ENCODE measurements at regions not wholly inside any gene's neighbourhood (a gene's known extent, or its start where the extent isn't known, plus 50 kb on each side); places are given as distances from the start of the nearest gene placed in this dataset.

- no peak for DNase-seq (ENCODE audit: low spot score)
- Histone ChIP-seq H3K9ac (ENCODE audit: insufficient read depth, low read depth, low read length) (no peak overlapping the region), H3K27me3 (ENCODE audit: control insufficient read depth in 1 of 2, insufficient read depth in 2 of 2, low read length in 2 of 2) (0 out of 5 replicates have a peak, but pooled peaks cover 0 to 7% of the 10 kb centered on the region in 2 experiments), H4K20me1 (ENCODE audit: insufficient read depth, low read length) (no peaks in the 10 kb centered on the region), H3K4me2 (ENCODE audit: low read depth, low read length) (no peak overlapping the region), H3K79me2 (ENCODE audit: insufficient read depth, low read length) (no peaks in the 10 kb centered on the region), H3K27ac (ENCODE audit: extremely low read length, insufficient read depth, low read length) (no peak overlapping the region), H3K9me3 (ENCODE audit: low read length) (no peaks in the 10 kb centered on the region), H3K4me3 (replicated peaks in 1 of 3; ENCODE audit: insufficient read depth in 1 of 3, low read depth in 2 of 3, low read length in 3 of 3) (no peak overlapping the region), H2AFZ (ENCODE audit: low read length) (no peak overlapping the region), H3K36me3 (replicated peaks in 1 of 2; ENCODE audit: control insufficient read depth in 1 of 2, insufficient read depth in 2 of 2, low read length in 2 of 2) (no peaks in the 10 kb centered on the region), H3K4me1 (ENCODE audit: insufficient read depth, low read length) (no peaks in the 10 kb centered on the region)
- ATAC-seq, result no peak
- intact Hi-C loops (cut with micrococcal nuclease; ENCODE audit: unreplicated experiment), result no loop called here
- TF ChIP-seq ZNF792 (CRISPR knock-in tag; IDR thresholded peaks at IDR 0.05), result no peak
- TF ChIP-seq ZBTB39 (CRISPR knock-in tag; IDR thresholded peaks at IDR 0.05), result no peak
- no peak for TF ChIP-seq ZNF557 (CRISPR knock-in tag; IDR thresholded peaks at IDR 0.05)
- no peak for TF ChIP-seq CCDC6 (CRISPR knock-in tag; IDR thresholded peaks at IDR 0.05)
- TF ChIP-seq ZNF75D (CRISPR knock-in tag; IDR thresholded peaks at IDR 0.05; ENCODE audit: borderline replicate concordance), result no peak
- no peak for TF ChIP-seq ELK4 (CRISPR knock-in tag; IDR thresholded peaks at IDR 0.05; ENCODE audit: borderline replicate concordance)
- TF ChIP-seq ZNF260 (CRISPR knock-in tag; IDR thresholded peaks at IDR 0.05; ENCODE audit: borderline replicate concordance, low read depth), result no peak
- no peak for TF ChIP-seq POLR2G (IDR thresholded peaks at IDR 0.05; ENCODE audit: low read depth, low read length)
- TF ChIP-seq LRRFIP1 (CRISPR knock-in tag; conservative IDR thresholded peaks at IDR 0.05), result no peak
- no peak for TF ChIP-seq GPN1 (CRISPR knock-in tag; IDR thresholded peaks at IDR 0.05; ENCODE audit: borderline replicate concordance)
- TF ChIP-seq ZNF549 (CRISPR knock-in tag; IDR thresholded peaks at IDR 0.05), result no peak
- no peak for TF ChIP-seq PRPF4 (IDR thresholded peaks at IDR 0.05; ENCODE audit: low read depth, low read length, poor library complexity, severe bottlenecking)
- TF ChIP-seq POGK (CRISPR knock-in tag; conservative IDR thresholded peaks at IDR 0.05), result no peak
- TF ChIP-seq ZNF44 (CRISPR knock-in tag; IDR thresholded peaks at IDR 0.05), result no peak
- TF ChIP-seq KMT2A (CRISPR knock-in tag; IDR thresholded peaks at IDR 0.05), result no peak
- no peak for TF ChIP-seq TOE1 (CRISPR knock-in tag; IDR thresholded peaks at IDR 0.05)
- no peak for TF ChIP-seq HOMEZ (CRISPR knock-in tag; IDR thresholded peaks at IDR 0.05; ENCODE audit: low read depth)
- no peak for TF ChIP-seq ZNF121 (CRISPR knock-in tag; IDR thresholded peaks at IDR 0.05)
- FAIRE-seq, result no peak
- 27% methylated on average over 6 of the region's 6 CpGs for WGBS (ENCODE audit: low lambda C conversion rate)
- POLR2A ChIA-PET, result no interaction called here
- CTCF ChIA-PET (ENCODE audit: low intra/inter-chr PET ratio, low total read pairs), result no interaction called here
- in situ Hi-C loops (cut with HindIII; ENCODE audit: extremely low pct_ligation_motif_present, low pct_unique_long_range_greater_than_20kb), result no loop called here
- no TSS peak for BruUV-seq (replicated peaks)
Observed at GRCh38 chr10:29895456-29895855, 163.9 kb downstream of the JCAD start.
